ENCODE measurements at regions not wholly inside any gene's neighbourhood (a gene's known extent, or its start where the extent isn't known, plus 50 kb on each side); places are given as distances from the start of the nearest gene placed in this dataset.

DNA sequence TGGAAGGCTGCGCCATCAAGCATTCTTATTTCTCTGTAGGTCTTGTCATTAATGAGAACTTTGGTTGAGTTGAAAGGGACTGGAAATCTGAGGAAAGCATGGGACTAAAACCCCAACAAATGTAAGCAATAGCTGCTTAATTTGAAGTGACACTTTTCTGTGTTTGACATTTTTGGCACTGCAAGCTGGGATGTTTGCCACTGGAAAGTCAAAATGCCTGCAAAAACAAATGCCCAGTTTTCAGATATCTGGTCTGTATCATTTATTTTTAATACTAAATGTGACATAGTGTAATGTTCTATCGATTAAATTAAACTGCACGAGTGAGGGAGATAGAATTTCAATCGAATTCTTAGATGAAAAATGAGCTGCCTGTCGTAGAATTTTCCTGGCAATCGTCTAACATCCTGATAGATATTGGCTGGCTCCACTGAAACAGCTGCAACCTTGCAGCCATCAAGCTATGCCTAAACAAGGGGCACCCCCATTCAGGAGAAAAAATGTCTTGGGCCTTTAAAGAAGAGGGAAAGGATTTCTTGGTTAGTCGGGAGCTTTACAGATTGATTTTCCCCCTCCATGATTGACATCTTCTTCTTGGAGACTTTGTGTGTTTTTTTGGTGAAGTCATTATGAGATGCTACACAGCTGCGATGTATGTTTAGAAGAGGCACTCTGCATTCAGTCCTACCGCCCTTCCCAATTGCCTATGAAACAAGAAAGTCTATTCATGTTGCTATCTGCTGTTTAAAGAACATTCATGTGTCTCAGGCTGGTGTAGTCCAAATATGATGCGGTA is 316.7 kb upstream of the TBL1XR1 start:
- no peak for DNase-seq

- no peak for DNase-seq
Observed at GRCh38 chr3:177514611-177515499, 317.6 kb upstream of the TBL1XR1 start.

DNA sequence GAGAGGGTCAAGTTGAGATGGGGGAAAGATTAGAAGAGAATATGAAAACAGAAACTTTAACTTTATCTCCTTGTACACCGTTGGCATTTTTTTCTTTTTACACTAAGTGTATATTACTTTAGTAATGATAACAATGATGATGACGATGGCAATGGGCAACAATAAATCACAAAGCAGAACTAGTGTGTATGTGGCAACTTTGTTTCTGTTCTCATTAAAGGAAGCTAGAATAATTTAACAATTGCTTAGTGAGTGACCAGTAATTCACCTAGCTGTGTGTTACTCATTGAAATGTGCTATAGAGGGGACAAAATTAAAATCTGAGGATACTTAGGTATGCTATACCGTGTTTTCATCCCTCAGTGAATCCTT is 318.5 kb upstream of the TBL1XR1 start:
- DNase-seq: peak in 2 of 4 experiments; percentile 51 to 52

DNA sequence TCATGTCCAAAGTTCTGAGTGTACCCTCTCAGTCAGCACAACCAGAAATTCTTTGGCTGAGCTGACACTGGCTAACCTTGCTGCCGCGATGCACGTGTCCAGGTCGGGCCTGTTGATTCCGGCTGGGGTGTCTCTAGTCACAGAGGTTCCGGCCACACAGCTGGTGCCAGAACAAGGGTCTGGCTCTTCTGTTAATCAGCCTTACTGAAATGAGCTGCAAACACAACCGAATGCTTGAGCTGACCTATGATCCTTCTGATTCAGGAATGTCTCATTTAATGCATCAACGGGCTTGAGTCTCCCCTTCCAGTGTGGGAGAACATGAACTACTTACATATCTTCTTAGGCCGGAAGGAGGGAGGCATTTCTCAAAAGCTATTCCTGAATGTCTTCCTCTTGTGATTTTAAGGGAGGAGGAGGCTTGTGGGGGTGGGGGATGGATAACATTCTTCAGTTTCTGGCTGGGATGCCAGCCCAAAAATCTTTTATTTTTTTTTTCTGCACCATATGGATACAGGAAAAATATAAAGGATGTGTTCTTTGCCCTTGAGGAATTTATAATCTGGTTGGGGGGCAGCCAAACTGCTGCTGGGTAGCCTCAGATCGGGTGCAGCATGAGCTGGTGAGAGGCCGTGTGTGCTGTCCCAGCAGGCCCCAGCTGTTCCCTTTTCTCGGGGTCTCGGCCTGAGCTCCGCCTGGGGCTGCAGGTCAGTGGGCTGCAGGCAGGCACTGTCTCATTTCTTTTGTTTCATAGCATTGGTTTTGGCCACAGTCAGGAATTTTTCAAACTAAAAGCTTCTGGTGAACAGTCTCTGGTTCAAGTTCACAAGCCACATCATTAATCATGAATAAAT is 319.1 kb upstream of the TBL1XR1 start:
- DNase-seq: no peak

GRCh38 chr3:177517906-177518305 is 320.6 kb upstream of the TBL1XR1 start:
- DNase-seq: no peak

DNA sequence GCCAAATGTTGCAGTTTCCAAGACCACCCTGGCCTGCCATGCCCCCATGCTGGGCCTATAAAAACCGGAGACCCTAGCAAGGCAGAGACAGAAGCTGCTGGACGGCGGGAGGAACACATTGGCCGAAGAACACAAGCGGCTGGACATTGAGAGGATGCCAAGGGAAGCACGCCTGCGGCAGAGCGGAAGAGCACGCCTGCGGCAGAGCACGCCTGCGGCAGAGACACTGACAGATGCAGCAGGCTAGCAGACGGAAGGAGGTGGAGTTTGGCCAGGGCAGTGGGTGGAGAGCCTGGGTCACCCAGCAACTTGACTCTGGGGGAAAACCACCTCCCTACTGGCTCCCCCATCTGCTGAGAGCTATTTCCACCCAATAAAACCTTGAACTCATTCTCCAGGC is 322.3 kb upstream of the TBL1XR1 start:
- no peak for DNase-seq

DNA sequence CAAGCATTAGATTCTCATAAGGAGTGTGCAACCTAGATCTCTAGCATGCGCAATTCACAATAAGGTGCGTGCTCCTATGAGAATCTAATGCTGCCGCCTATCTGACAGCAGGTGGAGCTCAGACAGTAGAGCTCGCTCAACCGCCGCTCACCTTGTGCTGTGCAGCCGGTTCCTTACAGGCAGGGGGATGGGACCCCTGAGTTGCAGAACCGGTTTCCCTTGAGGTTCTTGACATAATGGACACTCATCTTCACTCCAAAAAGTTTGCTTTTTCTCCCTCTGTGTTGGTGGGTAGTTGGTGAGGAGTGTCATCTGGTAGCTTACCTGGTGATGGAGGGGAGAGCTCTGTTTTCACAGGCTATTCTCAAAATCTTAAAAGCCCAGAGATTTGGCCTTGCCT is 324.0 kb upstream of the TBL1XR1 start:
- DNase-seq: no peak

GRCh38 chr3:177522051-177522450 is 324.8 kb upstream of the TBL1XR1 start:
- DNase-seq: no peak

DNA sequence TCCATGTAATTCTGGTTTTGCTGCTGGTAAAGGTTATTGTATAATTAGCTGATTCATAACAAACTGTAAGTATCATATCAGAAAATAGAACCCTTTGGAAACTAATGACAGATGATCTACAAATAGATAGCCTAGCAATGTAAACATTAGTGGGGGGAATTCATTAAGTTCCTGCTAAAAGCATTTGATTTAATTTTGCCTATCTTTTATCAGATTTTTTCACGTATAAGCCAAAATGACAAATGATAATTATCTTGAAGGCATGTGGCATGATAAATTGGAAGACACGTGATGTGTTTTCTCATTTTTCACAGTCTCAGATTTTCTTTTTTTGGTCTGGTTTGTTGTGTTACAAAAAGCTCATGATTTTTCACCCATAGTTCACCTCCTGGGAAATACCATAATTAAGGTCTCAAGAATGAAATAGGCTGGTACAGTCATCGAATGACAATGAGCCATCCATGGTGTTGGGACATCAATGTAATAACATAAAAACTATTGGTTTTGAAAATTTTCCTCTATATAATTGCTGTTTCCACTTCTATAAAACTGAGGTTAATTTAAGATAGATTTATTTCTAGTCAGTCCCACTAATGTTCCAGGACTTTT is 325.9 kb upstream of the TBL1XR1 start:
- DNase-seq: peak in 1 of 4 experiments; percentile 63

DNA sequence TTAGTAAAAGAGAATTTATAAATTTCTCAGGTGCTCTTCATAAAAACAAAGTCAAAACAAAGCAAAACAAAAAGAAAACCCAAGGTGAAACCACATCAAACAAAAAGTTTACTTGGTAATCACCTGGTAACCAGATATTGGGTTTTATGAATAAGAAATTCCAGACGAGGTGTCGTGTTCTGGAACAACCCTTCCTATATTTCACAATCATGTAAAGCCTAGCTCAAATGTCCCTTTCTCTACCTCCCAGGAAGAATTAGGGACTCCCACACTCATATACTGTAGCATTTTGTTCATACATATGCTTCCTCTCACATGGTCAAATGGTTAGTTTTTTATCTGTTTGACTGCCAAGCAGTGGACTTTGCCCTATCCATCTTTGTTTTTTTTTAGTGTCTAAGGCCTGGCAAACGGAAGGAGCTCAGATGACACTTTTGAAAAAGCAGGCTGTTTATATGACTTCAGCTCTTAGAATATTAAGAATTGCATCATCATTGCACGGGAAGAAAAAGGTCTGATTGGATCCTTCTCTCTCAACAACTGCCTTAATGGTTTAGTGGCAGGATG is 326.7 kb upstream of the TBL1XR1 start:
- no peak for DNase-seq

- no peak for DNase-seq
Observed at GRCh38 chr3:177524742-177525141, 327.5 kb upstream of the TBL1XR1 start.

- DNase-seq: no peak
Observed at GRCh38 chr3:177525414-177525813, 328.1 kb upstream of the TBL1XR1 start.

DNA sequence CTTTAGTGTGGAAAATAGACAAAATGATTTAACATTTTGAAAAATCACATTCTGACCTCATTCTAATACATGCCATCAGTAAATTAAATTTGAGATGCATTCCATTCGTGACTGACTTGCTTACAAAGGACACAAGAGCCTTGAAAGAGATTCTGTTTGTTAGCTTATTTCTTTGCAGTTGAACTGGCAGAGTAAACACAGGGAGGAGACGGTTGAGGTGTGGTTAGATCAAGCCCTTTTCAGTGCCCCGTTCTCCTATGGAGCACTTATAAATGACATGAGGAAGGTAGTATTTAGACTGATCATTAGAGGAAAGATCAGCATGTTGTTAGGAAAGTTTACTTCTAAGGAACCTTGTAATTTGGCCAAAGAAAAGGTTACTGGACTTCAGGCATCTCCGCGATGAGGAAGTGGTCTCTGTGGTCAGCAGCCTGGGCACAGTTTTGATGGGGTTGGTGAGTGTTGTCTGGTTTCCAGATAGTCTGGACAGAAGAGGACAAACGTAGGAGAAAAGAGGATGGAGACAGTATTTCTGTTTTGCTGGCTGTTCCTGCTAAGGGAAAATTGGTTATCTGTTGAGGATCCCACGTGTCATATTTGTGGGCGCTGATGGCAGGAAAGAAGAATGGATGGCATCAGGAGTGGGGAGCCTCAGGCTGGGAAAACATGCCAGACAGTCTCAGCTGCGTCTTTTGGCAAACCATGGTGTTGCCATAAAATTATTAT is 328.9 kb upstream of the TBL1XR1 start:
- peak; percentile 41 to 66 (median 62) for DNase-seq

GRCh38 chr3:177527182-177527581 is 329.9 kb upstream of the TBL1XR1 start:
- DNase-seq: no peak

- peak in 1 of 4 experiments; percentile 19 for DNase-seq
Observed at GRCh38 chr3:177528306-177529070, 331.2 kb upstream of the TBL1XR1 start.

GRCh38 chr3:177529071-177529550 is 331.8 kb upstream of the TBL1XR1 start:
- no peak for DNase-seq

GRCh38 chr3:177529716-177530335 is 332.5 kb upstream of the TBL1XR1 start:
- no peak for DNase-seq

GRCh38 chr3:177530908-177531307 is 333.6 kb upstream of the TBL1XR1 start:
- peak in 3 of 4 experiments; percentile 10 to 36 (median 17) for DNase-seq

DNA sequence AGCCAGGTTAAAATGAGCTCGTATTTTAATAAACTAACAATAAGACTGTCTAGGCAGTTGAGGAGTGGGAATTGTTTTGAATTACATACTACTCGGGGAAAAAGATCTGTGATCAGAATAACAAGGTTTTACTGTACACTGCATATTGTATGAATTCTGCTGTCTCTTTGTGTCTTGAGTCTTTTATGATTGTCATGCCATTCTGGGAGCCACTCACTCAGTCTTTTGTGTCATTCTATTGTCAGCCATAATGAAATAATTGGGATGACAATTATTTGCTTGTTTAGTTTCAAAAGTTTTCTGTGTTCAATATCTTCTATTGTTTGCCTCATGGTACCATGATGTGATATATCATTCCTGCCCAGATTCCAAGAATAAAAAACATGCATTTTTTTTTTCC is 339.6 kb upstream of the TBL1XR1 start:
- DNase-seq: no peak

DNA sequence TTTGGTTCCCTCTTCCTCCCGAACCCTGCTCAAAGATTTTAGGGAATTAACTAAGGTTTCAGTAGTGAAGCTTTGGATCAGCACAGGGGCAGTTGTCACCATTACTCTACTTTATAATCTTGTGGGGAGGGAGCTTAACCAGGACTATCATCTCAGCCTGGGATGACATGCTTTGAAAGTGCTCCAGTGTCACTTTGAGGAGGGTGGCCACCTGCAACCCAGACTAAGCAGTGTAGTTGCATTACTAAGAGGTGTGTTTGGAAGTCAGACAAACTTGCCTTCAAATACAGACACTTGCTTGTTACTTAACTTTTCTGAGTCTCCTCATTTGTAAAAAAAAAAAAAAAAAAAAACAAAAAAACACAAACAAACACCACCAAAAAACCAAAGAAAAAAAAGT is 340.3 kb upstream of the TBL1XR1 start:
- no peak for DNase-seq
